GM23338 (cell line): ENCODE measurements at regions not wholly inside any gene's neighbourhood (a gene's known extent, or its start where the extent isn't known, plus 50 kb on each side); places are given as distances from the start of the nearest gene placed in this dataset.

Source experiments
- CREB1 ChIP-seq: fragments of 250-450 bp; sonication (Bioruptor Pico); IDR thresholded peaks from 2 replicates; pipeline ENCODE4 v1.5.0; 2020; ENCODE audit warnings: low read depth, mild to moderate bottlenecking, moderate library complexity
- CTCF ChIP-seq, 2 experiments: fragments of 200-600 bp in 1 of 2; sonication (generic) in 1 of 2; conservative IDR thresholded peaks; 2 replicates each; pipeline versions ENCODE4 v1.5.1 to v1.6.1; 2016 to 2017; ENCODE audit warnings: antibody characterized with exemption in 2 of 2, low read depth in 2 of 2, mild to moderate bottlenecking in 2 of 2, moderate library complexity in 1 of 2
- EZH2 ChIP-seq: fragments of 200-600 bp; sonication (generic); IDR thresholded peaks from one replicate; pipeline ENCODE4 v1.8.0; 2017; ENCODE audit warnings: antibody characterized with exemption, mild to moderate bottlenecking, low read depth; ENCODE audit not compliant: unreplicated experiment
- EZH2phosphoT487 ChIP-seq: fragments of 200-600 bp; sonication (generic); IDR thresholded peaks from one replicate; pipeline ENCODE4 v1.8.1; 2018; ENCODE audit warnings: antibody characterized with exemption; ENCODE audit not compliant: unreplicated experiment
- JUNB ChIP-seq: IDR thresholded peaks from one replicate; pipeline ENCODE4 v1.6.1; 2016; ENCODE audit warnings: antibody characterized with exemption; ENCODE audit not compliant: unreplicated experiment
- NANOG ChIP-seq: IDR thresholded peaks from 2 replicates; pipeline ENCODE4 v1.6.1; 2016; ENCODE audit warnings: antibody characterized with exemption, borderline replicate concordance
- POLR2AphosphoS5 ChIP-seq: IDR thresholded peaks from 2 replicates; pipeline ENCODE4 v1.6.1; 2016; ENCODE audit warnings: antibody characterized with exemption, low read depth
- REST ChIP-seq: IDR thresholded peaks from one replicate; pipeline ENCODE4 v1.6.1; 2018; ENCODE audit warnings: antibody characterized with exemption; ENCODE audit not compliant: unreplicated experiment
- STAT1 ChIP-seq: IDR thresholded peaks from one replicate; pipeline ENCODE4 v1.6.1; 2016; ENCODE audit warnings: antibody characterized with exemption; ENCODE audit not compliant: unreplicated experiment
- ZNF114 ChIP-seq: fragments of 250-450 bp; sonication (Bioruptor Pico); IDR thresholded peaks from 2 replicates; pipeline ENCODE4 v1.5.0; 2020; ENCODE audit warnings: mild to moderate bottlenecking, moderate library complexity
- ZNF331 ChIP-seq: fragments of 250-450 bp; sonication (Bioruptor Pico); IDR thresholded peaks from 2 replicates; pipeline ENCODE4 v1.5.0; 2020; ENCODE audit warnings: low read depth, mild to moderate bottlenecking, moderate library complexity
- TF ChIP-seq, protein P1 (sequence below): IDR thresholded peaks from 2 replicates; pipeline ENCODE4 v1.6.1; 2016; ENCODE audit warnings: antibody characterized with exemption
- TF ChIP-seq, protein P2 (sequence below): fragments of 250-450 bp; sonication (Bioruptor Pico); IDR thresholded peaks from 2 replicates; pipeline ENCODE4 v1.5.0; 2020; ENCODE audit warnings: mild to moderate bottlenecking, moderate library complexity

DNA sequence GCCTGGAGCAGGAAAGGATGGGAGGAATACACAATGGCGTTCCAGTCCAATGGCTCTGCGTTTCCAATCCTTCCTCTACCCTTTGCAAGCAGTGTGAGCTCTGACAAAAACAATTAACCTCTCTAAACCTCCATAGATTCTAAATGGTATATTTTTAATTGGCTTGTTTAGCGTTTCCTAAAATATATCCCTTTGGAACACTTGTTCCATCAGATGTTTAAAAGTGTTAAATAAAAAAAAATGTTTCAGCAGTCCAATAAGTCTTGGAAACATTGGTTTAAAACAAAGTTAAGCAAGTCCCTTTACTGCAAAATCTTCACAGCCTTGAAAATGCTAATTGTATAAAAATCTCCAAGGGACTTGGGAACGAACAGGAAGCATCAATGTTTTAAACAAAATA, 432.3 kb upstream of the ARRDC4 start:
- no peak for TF ChIP-seq CTCF (conservative IDR thresholded peaks at IDR 0.05; ENCODE audit: low read depth in 2 of 2)
- no peak for TF ChIP-seq POLR2AphosphoS5
- no peak for TF ChIP-seq CREB1 (CRISPR knock-in tag)
- TF ChIP-seq EZH2: no peak
- TF ChIP-seq ZNF114 (CRISPR knock-in tag): no peak
- no peak for TF ChIP-seq EZH2phosphoT487
- no peak for TF ChIP-seq REST
- TF ChIP-seq ZNF331: no peak
- TF ChIP-seq JUNB: no peak
- TF ChIP-seq, protein P1, sequence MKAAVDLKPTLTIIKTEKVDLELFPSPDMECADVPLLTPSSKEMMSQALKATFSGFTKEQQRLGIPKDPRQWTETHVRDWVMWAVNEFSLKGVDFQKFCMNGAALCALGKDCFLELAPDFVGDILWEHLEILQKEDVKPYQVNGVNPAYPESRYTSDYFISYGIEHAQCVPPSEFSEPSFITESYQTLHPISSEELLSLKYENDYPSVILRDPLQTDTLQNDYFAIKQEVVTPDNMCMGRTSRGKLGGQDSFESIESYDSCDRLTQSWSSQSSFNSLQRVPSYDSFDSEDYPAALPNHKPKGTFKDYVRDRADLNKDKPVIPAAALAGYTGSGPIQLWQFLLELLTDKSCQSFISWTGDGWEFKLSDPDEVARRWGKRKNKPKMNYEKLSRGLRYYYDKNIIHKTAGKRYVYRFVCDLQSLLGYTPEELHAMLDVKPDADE: no peak
- no peak for TF ChIP-seq STAT1
- TF ChIP-seq NANOG: no peak
- TF ChIP-seq, protein P2, sequence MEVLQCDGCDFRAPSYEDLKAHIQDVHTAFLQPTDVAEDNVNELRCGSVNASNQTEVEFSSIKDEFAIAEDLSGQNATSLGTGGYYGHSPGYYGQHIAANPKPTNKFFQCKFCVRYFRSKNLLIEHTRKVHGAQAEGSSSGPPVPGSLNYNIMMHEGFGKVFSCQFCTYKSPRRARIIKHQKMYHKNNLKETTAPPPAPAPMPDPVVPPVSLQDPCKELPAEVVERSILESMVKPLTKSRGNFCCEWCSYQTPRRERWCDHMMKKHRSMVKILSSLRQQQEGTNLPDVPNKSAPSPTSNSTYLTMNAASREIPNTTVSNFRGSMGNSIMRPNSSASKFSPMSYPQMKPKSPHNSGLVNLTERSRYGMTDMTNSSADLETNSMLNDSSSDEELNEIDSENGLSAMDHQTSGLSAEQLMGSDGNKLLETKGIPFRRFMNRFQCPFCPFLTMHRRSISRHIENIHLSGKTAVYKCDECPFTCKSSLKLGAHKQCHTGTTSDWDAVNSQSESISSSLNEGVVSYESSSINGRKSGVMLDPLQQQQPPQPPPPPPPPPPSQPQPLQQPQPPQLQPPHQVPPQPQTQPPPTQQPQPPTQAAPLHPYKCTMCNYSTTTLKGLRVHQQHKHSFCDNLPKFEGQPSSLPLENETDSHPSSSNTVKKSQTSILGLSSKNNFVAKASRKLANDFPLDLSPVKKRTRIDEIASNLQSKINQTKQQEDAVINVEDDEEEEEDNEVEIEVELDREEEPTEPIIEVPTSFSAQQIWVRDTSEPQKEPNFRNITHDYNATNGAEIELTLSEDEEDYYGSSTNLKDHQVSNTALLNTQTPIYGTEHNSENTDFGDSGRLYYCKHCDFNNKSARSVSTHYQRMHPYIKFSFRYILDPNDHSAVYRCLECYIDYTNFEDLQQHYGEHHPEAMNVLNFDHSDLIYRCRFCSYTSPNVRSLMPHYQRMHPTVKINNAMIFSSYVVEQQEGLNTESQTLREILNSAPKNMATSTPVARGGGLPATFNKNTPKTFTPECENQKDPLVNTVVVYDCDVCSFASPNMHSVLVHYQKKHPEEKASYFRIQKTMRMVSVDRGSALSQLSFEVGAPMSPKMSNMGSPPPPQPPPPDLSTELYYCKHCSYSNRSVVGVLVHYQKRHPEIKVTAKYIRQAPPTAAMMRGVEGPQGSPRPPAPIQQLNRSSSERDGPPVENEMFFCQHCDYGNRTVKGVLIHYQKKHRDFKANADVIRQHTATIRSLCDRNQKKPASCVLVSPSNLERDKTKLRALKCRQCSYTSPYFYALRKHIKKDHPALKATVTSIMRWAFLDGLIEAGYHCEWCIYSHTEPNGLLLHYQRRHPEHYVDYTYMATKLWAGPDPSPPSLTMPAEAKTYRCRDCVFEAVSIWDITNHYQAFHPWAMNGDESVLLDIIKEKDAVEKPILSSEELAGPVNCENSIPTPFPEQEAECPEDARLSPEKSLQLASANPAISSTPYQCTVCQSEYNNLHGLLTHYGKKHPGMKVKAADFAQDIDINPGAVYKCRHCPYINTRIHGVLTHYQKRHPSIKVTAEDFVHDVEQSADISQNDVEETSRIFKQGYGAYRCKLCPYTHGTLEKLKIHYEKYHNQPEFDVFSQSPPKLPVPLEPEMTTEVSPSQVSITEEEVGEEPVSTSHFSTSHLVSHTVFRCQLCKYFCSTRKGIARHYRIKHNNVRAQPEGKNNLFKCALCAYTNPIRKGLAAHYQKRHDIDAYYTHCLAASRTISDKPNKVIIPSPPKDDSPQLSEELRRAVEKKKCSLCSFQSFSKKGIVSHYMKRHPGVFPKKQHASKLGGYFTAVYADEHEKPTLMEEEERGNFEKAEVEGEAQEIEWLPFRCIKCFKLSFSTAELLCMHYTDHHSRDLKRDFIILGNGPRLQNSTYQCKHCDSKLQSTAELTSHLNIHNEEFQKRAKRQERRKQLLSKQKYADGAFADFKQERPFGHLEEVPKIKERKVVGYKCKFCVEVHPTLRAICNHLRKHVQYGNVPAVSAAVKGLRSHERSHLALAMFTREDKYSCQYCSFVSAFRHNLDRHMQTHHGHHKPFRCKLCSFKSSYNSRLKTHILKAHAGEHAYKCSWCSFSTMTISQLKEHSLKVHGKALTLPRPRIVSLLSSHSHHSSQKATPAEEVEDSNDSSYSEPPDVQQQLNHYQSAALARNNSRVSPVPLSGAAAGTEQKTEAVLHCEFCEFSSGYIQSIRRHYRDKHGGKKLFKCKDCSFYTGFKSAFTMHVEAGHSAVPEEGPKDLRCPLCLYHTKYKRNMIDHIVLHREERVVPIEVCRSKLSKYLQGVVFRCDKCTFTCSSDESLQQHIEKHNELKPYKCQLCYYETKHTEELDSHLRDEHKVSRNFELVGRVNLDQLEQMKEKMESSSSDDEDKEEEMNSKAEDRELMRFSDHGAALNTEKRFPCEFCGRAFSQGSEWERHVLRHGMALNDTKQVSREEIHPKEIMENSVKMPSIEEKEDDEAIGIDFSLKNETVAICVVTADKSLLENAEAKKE: no peak
